ENCODE measurements at regions not wholly inside any gene's neighbourhood (a gene's known extent, or its start where the extent isn't known, plus 50 kb on each side); places are given as distances from the start of the nearest gene placed in this dataset.

DNA sequence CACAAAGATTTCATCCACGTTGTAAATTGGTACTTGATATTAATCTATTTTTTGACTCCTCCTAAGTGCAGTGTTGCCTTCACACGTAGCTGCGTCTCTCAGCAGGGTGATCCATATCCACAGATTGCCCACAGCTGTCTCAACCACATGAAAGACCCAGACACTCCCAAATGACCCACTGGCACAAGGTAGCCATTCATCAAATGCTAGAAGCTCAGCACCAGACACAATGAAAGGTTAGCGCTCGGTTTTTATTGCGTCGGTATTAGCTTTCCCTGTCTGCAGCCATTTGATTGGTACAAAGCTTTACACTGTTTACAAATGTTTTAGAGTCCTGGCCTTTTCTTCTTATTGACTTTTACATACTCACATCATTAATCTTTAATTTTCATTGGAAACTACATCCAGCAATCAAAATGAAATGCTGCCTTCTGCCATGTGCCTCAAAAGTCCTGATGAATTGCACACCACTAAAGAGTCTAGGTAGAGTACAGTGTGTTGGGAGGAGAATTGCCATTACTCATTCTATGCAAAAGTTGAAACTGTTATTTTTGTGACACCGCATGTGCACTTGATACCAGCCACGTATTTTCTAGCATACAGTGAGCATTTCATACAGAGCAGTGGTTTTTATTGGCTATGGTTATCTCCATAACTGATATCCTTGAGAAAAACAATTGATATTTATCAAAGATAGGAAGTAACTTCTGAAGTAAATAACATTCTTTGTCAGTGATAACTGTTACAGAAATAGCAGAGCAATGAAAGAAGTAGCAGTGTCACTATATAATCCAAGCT lies 127.3 kb upstream of the NUDT7 start:
- intact Hi-C loops (cut with DNase I) = no loop called here
- H3K36me3 ChIP-seq (replicated peaks in 1 of 2; ENCODE audit: insufficient read depth in 1 of 2, low read depth in 2 of 2) = no peaks in the 10 kb centered on the region
- no peak overlapping the region for H3K27ac ChIP-seq
- no peaks in the 10 kb centered on the region for H3K9me3 ChIP-seq
- ATAC-seq = no peak
- TF ChIP-seq, protein P1, sequence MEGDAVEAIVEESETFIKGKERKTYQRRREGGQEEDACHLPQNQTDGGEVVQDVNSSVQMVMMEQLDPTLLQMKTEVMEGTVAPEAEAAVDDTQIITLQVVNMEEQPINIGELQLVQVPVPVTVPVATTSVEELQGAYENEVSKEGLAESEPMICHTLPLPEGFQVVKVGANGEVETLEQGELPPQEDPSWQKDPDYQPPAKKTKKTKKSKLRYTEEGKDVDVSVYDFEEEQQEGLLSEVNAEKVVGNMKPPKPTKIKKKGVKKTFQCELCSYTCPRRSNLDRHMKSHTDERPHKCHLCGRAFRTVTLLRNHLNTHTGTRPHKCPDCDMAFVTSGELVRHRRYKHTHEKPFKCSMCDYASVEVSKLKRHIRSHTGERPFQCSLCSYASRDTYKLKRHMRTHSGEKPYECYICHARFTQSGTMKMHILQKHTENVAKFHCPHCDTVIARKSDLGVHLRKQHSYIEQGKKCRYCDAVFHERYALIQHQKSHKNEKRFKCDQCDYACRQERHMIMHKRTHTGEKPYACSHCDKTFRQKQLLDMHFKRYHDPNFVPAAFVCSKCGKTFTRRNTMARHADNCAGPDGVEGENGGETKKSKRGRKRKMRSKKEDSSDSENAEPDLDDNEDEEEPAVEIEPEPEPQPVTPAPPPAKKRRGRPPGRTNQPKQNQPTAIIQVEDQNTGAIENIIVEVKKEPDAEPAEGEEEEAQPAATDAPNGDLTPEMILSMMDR (IDR thresholded peaks at IDR 0.05) = no peak
- no peak for TF ChIP-seq POLR2A (IDR thresholded peaks at IDR 0.05)
- no peak overlapping the region for H3K4me3 ChIP-seq
- H3K4me1 ChIP-seq = no peaks in the 10 kb centered on the region
- DNase-seq = no peak
- H3K27me3 ChIP-seq = no peaks in the 10 kb centered on the region
- WGBS, 2 donors = 34 to 42% methylated on average over 9 of the region's 9 CpGs

DNA sequence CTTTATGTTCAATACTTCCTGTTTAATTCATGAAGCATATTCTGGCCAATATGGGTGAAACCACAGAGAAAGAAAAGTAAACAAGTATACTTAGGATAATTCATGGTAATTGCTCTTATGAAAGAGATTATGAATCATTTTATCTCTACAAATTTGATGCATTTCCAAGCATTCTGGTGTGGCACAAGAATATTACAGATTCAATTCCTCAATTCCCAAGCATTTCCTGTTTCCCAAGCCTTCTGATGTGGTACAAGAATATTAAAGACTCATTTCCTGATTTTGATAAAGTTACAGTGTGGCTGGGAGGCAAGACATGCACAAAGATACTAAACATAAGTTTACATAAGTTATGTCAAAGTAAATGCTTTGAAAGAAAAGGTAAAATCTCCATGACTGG lies 126.1 kb upstream of the NUDT7 start:
- no peaks in the 10 kb centered on the region for H3K4me1 ChIP-seq
- H3K9me3 ChIP-seq = peaks cover 0 to 6% (median 0%) of the 10 kb centered on the region in 3 donors
- intact Hi-C loops (cut with DNase I) = no loop called here
- H3K4me3 ChIP-seq = no peak overlapping the region
- H3K27me3 ChIP-seq = no peaks in the 10 kb centered on the region
- DNase-seq = no peak
- H3K27ac ChIP-seq = no peak overlapping the region
- ATAC-seq = no peak
- no peaks in the 10 kb centered on the region for H3K36me3 ChIP-seq (replicated peaks in 1 of 2; ENCODE audit: insufficient read depth in 1 of 2, low read depth in 2 of 2)
- no peak for TF ChIP-seq POLR2A (IDR thresholded peaks at IDR 0.05)
- TF ChIP-seq, protein P1 (IDR thresholded peaks at IDR 0.05) = no peak

DNA sequence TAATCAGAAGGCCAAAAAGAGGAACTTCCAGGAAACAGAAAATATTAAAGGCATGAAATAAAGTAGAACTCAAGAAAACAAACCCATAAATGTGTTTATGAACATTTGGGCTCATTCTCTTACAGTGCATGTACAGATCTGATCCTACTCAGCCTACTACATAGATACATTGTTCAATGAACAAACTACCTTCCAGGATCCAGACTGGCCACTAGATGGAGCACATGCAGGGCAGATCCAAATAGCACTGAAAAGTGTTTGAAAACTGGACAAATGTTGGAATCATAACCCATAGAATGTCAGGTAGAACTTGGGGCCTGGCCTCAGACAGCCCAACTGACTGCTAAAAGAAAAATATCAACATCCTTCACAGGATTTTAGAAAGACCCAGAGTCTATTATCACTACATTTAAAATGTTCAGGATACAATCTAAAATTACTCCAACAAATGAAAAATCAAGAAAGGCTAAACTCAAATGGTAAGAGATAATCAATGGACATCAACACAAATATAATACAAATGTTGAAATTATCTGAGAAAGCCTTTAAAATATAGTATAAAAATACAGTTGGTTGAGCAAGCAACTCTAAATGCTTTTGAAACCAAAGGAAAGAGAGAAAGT lies 122.4 kb upstream of the NUDT7 start:
- H3K4me3 ChIP-seq = no peak overlapping the region
- no peaks in the 10 kb centered on the region for H3K36me3 ChIP-seq (replicated peaks in 1 of 2; ENCODE audit: insufficient read depth in 1 of 2, low read depth in 2 of 2)
- no peaks in the 10 kb centered on the region for H3K4me1 ChIP-seq
- DNase-seq (peak in 2 of 4 donors; percentile 20 to 38), ATAC-seq (no peak)
- no peaks in the 10 kb centered on the region for H3K27me3 ChIP-seq
- intact Hi-C loops (cut with DNase I) = no loop called here
- H3K27ac ChIP-seq = no peak overlapping the region
- TF ChIP-seq, protein P1 (IDR thresholded peaks at IDR 0.05) = peak in 6 of 7 experiments; percentile 17 to 55 (median 33)
- no peak for TF ChIP-seq POLR2A (IDR thresholded peaks at IDR 0.05)
- peaks cover 0 to 6% (median 0%) of the 10 kb centered on the region in 3 donors for H3K9me3 ChIP-seq

DNA sequence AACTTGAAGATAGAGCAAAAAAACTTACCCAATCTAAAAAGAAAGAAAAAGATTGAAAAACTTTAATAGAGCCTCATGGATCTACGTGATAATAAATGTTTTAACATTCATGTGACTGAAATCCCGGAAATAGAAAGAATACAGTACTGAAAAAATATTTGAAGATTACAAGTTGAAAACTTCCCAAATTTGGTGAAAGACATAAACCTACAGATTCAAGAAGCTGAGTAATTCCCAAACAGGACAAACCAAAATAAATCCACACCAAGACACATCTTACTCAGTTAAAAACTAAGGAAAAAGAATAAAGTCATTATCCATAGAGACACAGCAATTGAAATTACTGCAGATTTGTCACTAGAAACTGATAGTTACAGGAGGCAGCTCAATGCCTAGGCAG lies 121.8 kb upstream of the NUDT7 start:
- no peak for ATAC-seq
- no peak for DNase-seq
- Histone ChIP-seq H3K36me3 (replicated peaks in 1 of 2; ENCODE audit: insufficient read depth in 1 of 2, low read depth in 2 of 2) (no peaks in the 10 kb centered on the region), H3K27me3 (no peaks in the 10 kb centered on the region), H3K4me1 (no peaks in the 10 kb centered on the region), H3K27ac (no peak overlapping the region), H3K9me3 (peaks cover 0 to 6% (median 0%) of the 10 kb centered on the region in 3 donors), H3K4me3 (no peak overlapping the region)
- WGBS, 2 donors = 42 to 52% methylated on average over 2 of the region's 2 CpGs
- intact Hi-C loops (cut with DNase I) = no loop called here
- no peak for TF ChIP-seq POLR2A (IDR thresholded peaks at IDR 0.05)
- TF ChIP-seq, protein P1 (IDR thresholded peaks at IDR 0.05) = no peak
